Rectal smooth muscle tissue (tissue), 1 donor: ENCODE measurements at regions not wholly inside any gene's neighbourhood (a gene's known extent, or its start where the extent isn't known, plus 50 kb on each side); places are given as distances from the start of the nearest gene placed in this dataset.

Source experiments
- H3K27ac ChIP-seq: one replicate; pipeline ENCODE4 v1.7.0; 2013; ENCODE audit warnings: low read depth, low read length, inconsistent platforms
- H3K27me3 ChIP-seq: one replicate; pipeline ENCODE4 v1.7.0; 2013; ENCODE audit warnings: low read length; ENCODE audit not compliant: control insufficient read depth, insufficient read depth
- H3K36me3 ChIP-seq: one replicate; pipeline ENCODE4 v1.7.0; 2013; ENCODE audit warnings: low read length; ENCODE audit not compliant: control insufficient read depth, insufficient read depth
- H3K4me1 ChIP-seq: one replicate; pipeline ENCODE4 v1.7.0; 2013; ENCODE audit warnings: low read length; ENCODE audit not compliant: control insufficient read depth, insufficient read depth
- H3K4me3 ChIP-seq: one replicate; pipeline ENCODE4 v1.7.0; 2013; ENCODE audit warnings: low read length
- H3K9ac ChIP-seq: one replicate; pipeline ENCODE4 v1.7.0; 2013; ENCODE audit warnings: low read length

DNA sequence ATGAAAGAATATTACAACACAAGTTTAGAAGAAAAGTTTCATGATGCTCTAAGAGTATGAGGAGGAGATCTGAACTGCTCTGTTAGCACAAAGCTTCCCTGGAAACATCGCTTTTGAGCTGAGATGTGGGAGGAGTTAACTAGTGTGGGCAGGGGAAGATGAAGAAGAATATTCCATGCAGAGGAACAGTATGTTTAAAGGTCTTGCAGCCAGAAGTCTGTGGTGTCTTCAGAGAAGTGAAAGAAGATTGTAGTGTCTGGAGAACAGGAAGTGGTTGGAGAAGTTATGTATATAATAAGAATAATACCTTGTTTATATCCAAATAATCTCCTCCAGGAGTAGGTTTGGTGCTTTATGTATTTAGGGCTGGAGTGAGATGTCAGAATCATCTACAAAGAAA lies 406.7 kb downstream of the MAN2A1 start:
- no peaks in the 10 kb centered on the region for H3K36me3 ChIP-seq
- no peaks in the 10 kb centered on the region for H3K27me3 ChIP-seq
- H3K9ac ChIP-seq: no peak overlapping the region
- no peaks in the 10 kb centered on the region for H3K4me1 ChIP-seq
- H3K4me3 ChIP-seq: no peak overlapping the region
- H3K27ac ChIP-seq: no peak overlapping the region

DNA sequence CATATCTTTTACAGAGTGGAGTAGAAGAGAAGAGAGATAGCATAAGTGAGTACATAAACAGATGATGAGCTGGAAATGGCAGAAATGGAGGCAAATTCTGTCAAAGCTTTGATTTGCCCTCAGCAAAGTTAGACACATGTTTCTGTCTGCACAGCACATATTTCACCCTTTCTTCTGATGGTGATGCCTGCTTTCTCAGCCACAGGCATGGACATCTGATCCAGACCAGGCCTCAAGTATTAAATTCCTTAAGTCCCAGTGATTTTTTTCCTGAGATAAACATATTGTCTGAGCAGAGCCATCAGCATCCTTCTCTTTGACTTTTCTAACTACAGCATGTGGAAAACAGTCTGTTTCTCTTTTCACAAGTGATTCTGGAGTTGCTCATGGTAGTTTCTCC lies 409.8 kb downstream of the MAN2A1 start:
- Histone ChIP-seq H3K36me3 (no peaks in the 10 kb centered on the region), H3K27me3 (no peaks in the 10 kb centered on the region), H3K4me3 (no peak overlapping the region), H3K9ac (no peak overlapping the region), H3K4me1 (no peaks in the 10 kb centered on the region), H3K27ac (no peak overlapping the region)

DNA sequence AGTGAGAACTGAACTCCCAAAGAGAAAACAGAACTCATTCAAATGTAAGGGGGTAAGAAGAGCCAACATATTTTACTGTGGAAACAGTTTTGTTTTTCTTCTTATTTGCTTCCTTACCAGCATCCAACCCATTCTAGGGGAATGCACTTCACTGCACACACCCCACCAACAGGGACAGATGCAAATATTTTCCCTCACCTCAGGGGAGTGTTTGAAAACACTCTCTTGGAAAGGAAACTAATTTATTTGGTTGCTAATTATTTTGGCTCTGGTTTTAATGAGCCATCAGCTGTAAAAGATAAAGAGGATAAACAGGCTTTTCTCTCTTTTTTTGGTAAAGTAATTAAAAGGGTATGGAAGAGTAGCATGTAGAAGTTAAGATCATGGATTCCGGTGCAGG lies 413.4 kb downstream of the MAN2A1 start:
- no peaks in the 10 kb centered on the region for H3K27me3 ChIP-seq
- no peaks in the 10 kb centered on the region for H3K36me3 ChIP-seq
- no peaks in the 10 kb centered on the region for H3K4me1 ChIP-seq
- H3K9ac ChIP-seq: no peak overlapping the region
- no peak overlapping the region for H3K27ac ChIP-seq
- H3K4me3 ChIP-seq: no peak overlapping the region

DNA sequence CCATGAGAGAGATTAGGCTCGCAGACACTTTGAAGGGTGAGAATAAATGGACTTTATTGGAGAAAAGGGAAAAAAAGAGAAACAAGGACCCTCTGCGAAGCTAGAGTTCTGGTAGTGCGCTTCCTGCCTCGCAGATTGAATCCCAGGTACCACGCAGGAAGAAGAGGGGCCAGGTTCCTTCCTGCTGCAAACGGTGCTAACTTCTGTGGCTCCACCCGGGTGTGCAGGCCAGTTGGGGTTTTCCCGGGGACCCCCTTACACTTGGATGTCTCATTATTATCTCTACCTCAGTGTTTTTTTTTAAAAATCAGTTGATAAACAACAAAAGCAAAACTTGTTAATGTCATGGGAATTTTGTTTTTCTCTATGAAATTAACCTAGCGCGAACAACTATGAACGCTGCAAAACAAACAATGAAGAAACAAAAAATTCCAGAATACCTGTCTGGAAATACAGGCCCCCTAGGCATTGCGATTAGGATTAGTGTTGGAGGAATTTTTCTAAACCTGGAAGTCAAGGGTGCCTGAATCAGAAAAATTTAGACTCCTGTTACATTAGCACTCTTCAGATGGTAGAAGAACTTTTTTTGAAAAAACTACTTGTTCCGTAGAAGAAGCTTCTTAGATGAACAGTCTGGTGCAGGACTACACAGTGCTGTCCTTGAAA lies 414.5 kb downstream of the MAN2A1 start:
- no peaks in the 10 kb centered on the region for H3K36me3 ChIP-seq
- no peak overlapping the region for H3K27ac ChIP-seq
- no peak overlapping the region for H3K9ac ChIP-seq
- H3K4me1 ChIP-seq: no peaks in the 10 kb centered on the region
- no peak overlapping the region for H3K4me3 ChIP-seq
- H3K27me3 ChIP-seq: no peaks in the 10 kb centered on the region

DNA sequence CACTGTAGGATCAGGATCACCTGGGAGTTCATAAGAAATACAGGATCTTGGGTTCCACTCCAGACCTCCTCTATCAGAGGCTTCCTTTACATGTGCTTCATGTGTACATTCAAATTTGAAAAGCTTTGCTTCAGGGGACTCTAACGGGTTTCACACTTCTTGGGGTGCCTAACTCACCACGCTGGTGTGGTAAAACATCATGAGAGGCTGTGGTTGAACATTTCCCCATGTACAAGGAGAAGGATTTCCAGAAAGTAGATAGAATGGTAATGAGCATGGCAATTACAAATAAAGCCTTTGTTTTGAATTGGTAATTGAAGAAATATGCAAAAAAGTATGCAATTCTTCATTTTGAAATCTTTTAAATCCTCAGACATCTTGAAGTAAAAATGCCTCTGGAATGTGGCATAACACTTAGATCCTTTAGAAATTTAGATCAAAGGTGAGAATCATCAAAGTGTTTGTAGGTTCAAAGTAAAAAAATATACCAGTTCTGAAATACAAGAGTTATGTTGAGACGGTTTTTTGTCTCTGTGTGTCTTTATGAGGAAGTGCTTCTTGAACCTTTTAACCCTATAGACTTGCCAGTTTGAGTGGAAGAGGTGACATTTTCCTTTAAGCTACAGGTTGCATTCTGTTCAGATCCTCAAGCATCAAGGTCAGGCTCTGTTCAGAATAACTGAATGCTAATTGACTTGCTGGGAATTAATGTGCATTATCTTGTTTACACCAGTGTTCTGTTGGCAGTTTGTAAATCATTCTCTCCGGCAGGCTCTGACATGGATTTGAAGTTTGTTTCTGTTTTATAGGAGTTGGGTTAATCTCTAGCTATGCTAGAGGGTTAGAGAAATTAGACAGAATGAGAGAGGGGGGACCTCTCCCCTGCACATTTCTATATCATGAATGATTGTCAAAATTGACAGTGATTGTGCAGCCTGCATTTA lies 415.3 kb downstream of the MAN2A1 start:
- Histone ChIP-seq H3K9ac (no peak overlapping the region), H3K36me3 (no peaks in the 10 kb centered on the region), H3K4me3 (no peak overlapping the region), H3K27ac (no peak overlapping the region), H3K27me3 (no peaks in the 10 kb centered on the region), H3K4me1 (no peaks in the 10 kb centered on the region)

DNA sequence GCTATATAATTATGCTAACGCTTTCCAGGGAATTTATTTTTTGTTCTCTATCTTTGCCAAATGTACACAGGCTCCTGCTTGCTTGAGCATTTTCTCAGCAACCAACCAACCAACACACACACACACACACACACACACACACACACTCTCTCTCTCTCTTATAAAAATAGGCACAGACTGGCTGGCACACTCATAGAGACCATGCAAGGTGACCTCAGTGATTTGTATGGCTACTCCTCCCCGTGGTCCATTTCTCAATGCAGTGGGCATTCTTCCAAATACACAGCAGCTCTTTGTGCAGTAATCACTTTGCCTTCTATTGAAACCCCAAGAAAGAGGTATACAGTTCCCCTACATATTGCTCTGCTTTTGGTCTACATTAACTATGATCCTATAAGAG lies 416.0 kb downstream of the MAN2A1 start:
- Histone ChIP-seq H3K9ac (no peak overlapping the region), H3K36me3 (no peaks in the 10 kb centered on the region), H3K27ac (no peak overlapping the region), H3K4me1 (no peaks in the 10 kb centered on the region), H3K4me3 (no peak overlapping the region), H3K27me3 (no peaks in the 10 kb centered on the region)

DNA sequence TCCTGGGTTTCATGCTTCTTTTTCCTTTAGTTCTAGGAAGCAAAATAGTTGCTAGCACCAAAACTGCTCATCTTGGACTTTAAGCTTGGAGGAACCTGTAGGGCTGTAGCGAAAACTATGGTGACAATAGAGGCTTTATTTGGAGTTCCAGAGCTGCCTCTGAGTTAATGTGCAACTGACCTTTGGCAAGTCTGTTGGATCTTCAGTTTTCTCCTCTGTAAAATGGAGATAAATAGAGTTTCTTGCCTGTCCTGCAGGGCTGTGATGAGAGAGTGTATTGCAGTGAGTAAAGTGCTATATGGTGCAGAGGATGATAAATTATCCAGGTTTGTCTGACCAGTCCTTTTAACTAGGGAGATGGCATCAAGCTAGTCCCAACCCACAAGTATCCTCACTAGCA lies 417.0 kb downstream of the MAN2A1 start:
- Histone ChIP-seq H3K36me3 (no peaks in the 10 kb centered on the region), H3K9ac (no peak overlapping the region), H3K4me1 (no peaks in the 10 kb centered on the region), H3K4me3 (no peak overlapping the region), H3K27me3 (no peaks in the 10 kb centered on the region), H3K27ac (no peak overlapping the region)

DNA sequence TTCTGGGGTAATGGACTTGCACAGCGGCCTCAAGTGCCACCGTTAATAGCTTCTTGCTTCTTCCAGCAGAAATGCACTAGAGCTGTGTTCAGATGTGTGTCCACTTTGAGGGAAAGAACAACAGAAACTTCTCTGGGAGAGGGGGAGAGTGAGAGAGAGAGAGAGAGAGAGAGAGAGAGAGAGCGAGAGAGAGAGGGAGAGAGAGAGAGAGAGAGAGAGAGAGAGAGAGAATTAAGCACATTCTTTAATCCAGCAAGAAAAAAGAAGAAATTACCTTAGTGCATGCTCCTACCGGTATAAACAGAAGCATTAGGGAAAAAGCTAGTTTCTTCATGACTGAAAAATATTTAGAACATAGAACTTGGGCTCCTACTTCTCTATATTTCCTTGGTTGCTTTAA lies 418.8 kb downstream of the MAN2A1 start:
- Histone ChIP-seq H3K4me1 (no peaks in the 10 kb centered on the region), H3K4me3 (no peak overlapping the region), H3K36me3 (no peaks in the 10 kb centered on the region), H3K9ac (no peak overlapping the region), H3K27me3 (no peaks in the 10 kb centered on the region), H3K27ac (no peak overlapping the region)

DNA sequence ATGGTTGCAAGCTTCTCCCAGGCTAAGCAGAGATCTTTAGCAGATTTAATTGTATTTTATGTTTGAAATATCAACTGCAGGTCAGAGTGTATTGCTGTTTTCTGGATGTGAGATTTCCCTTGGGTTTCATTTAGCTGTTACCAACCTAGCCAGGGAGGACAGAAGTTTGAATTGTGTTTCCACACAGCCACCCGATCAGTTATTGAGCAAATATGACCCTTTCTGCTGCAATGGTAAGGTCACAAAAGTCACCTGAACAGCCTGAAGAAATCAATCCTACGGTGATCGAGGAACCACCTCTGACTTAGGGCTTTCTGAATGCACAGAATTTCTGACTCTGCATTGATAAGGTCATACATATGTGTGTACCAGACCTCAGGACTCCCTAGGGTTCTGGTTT lies 419.9 kb downstream of the MAN2A1 start:
- no peaks in the 10 kb centered on the region for H3K4me1 ChIP-seq
- H3K9ac ChIP-seq: no peak overlapping the region
- H3K4me3 ChIP-seq: no peak overlapping the region
- H3K27ac ChIP-seq: no peak overlapping the region
- H3K27me3 ChIP-seq: no peaks in the 10 kb centered on the region
- H3K36me3 ChIP-seq: no peaks in the 10 kb centered on the region

DNA sequence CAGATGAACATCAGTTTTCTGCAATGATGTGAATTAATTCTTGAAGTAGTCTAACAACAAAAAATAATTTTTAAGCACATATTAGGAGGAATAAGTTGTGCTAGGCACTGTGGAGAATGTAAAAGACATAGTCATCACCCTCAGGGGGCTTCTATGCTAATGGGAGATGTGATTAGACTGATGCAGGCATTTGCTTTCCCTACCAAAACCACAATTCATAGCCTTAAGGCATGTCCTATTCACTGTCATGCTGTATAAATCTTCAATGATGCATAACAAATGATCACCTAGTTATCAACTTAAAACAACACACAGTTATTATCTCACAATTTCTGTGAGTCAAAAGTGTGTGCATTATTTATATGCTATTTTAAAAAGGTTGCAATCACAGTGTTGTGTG lies 422.6 kb downstream of the MAN2A1 start:
- H3K9ac ChIP-seq: no peak overlapping the region
- H3K36me3 ChIP-seq: no peaks in the 10 kb centered on the region
- H3K27ac ChIP-seq: no peak overlapping the region
- no peaks in the 10 kb centered on the region for H3K4me1 ChIP-seq
- no peak overlapping the region for H3K4me3 ChIP-seq
- no peaks in the 10 kb centered on the region for H3K27me3 ChIP-seq

DNA sequence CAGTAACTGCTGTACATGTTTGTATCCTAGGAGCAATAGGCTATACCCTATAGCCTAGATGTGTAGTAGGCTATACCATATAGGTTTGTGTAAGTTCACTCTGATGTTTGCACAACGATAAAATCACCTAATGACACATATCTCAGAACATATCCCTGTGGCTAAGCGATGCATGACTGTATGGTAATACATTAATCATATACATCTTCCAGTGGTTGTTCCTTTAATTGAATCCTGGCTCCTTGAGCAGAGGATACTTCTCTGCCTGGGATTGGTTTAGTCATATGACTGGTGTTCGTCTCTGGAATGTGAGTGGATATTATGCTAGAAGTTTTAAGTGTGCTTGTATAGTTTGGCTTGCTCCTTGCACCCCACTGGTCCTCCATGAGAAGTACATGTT lies 425.8 kb downstream of the MAN2A1 start:
- Histone ChIP-seq H3K4me1 (no peaks in the 10 kb centered on the region), H3K27me3 (no peaks in the 10 kb centered on the region), H3K9ac (no peak overlapping the region), H3K4me3 (no peak overlapping the region), H3K36me3 (no peaks in the 10 kb centered on the region), H3K27ac (no peak overlapping the region)

DNA sequence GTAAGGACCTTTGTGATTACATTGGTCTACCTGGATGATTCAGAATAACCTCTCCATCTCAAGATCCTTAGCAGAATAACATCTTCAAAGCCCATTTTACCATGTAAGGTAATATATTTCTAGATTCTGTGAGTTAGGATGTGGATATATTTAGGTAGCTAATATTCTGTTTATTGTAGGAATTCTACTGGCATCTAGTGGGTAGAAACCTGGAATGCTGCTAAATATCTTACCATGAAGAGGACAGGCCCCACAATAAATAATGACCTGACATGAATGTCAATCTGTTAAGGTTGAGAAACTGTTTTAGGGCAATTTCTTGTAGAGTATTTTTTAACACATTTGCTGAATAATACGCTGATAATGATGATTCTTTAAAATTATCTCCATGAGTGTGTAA lies 426.8 kb downstream of the MAN2A1 start:
- Histone ChIP-seq H3K27ac (no peak overlapping the region), H3K27me3 (no peaks in the 10 kb centered on the region), H3K4me1 (no peaks in the 10 kb centered on the region), H3K4me3 (no peak overlapping the region), H3K36me3 (no peaks in the 10 kb centered on the region), H3K9ac (no peak overlapping the region)
